Gastrocnemius medialis (tissue), 4 donors: ENCODE measurements at regions not wholly inside any gene's neighbourhood (a gene's known extent, or its start where the extent isn't known, plus 50 kb on each side); places are given as distances from the start of the nearest gene placed in this dataset.

Source experiments
- ATAC-seq, 2 donors: fragments of 150-250 bp; one replicate each; pipeline ENCODE4 v1.9.1; 2016
- DNase-seq, 2 donors: peaks; one replicate each; pipeline ENCODE4 v3.0.0-alpha.2; 2019
- H3K27ac ChIP-seq, 4 donors: fragments of 200-600 bp; sonication (generic); 1 replicate in 1 of 4; 2 replicates in 3 of 4; pipeline ENCODE4 v1.5.1; 2016 to 2018; ENCODE audit warnings: mild to moderate bottlenecking in 2 of 4, moderate library complexity in 1 of 4
- H3K27me3 ChIP-seq, 3 donors: fragments of 200-600 bp; sonication (generic) in 2 of 3; 1 replicate in 1 of 3; 2 replicates in 2 of 3; pipeline versions ENCODE4 v1.5.1 to v1.6.0; 2016 to 2019; ENCODE audit warnings: mild to moderate bottlenecking in 1 of 3, moderate library complexity in 1 of 3
- H3K36me3 ChIP-seq, 2 donors: fragments of 200-600 bp; sonication (generic) in 1 of 2; one replicate each; pipeline ENCODE4 v1.5.1; 2017 to 2018
- H3K4me1 ChIP-seq, 2 donors: fragments of 200-600 bp; sonication (generic) in 1 of 2; one replicate each; pipeline ENCODE4 v1.5.1; 2016 to 2017; ENCODE audit warnings: mild to moderate bottlenecking in 2 of 2
- H3K4me3 ChIP-seq, 4 donors: fragments of 200-600 bp; sonication (generic) in 3 of 4; 1 replicate in 1 of 4; 2 replicates in 3 of 4; pipeline ENCODE4 v1.5.1; 2016 to 2019; ENCODE audit warnings: mild to moderate bottlenecking in 2 of 4
- H3K9me3 ChIP-seq, 3 donors: fragments of 200-600 bp; sonication (generic) in 2 of 3; 1 replicate in 1 of 3; 2 replicates in 2 of 3; pipeline ENCODE4 v1.5.1; 2016 to 2019
- POLR2A ChIP-seq, 2 donors: fragments of 450-650 bp; IDR thresholded peaks; one replicate each; pipeline ENCODE4 v1.6.1; 2017; ENCODE audit warnings: antibody characterized with exemption in 2 of 2, mild to moderate bottlenecking in 2 of 2, moderate library complexity in 2 of 2
- in situ Hi-C, 4 donors: fragments of 200-750 bp; cut with MboI; loops; one replicate each; pipeline versions ENCODE4 v1.15.0 to v1.8.0; 2017; ENCODE audit warnings: low sequenced_read_pairs in 4 of 4
- intact Hi-C: fragments of 100-400 bp; cut with DNase I; formaldehyde crosslinking; loops from one replicate; pipeline ENCODE4 v1.15.1; 2023; ENCODE audit warnings: low total_unique reads
- TF ChIP-seq, protein P1 (sequence below), 5 experiments: fragments of 450-650 bp in 3 of 5; fragments of 200-600 bp in 2 of 5; sonication (generic) in 2 of 5; IDR thresholded peaks in 4 of 5; conservative IDR thresholded peaks in 1 of 5; 1 replicate in 4 of 5; 2 replicates in 1 of 5; pipeline ENCODE4 v1.5.1; 2016 to 2019; ENCODE audit warnings: antibody characterized with exemption in 5 of 5, mild to moderate bottlenecking in 3 of 5, moderate library complexity in 3 of 5

DNA sequence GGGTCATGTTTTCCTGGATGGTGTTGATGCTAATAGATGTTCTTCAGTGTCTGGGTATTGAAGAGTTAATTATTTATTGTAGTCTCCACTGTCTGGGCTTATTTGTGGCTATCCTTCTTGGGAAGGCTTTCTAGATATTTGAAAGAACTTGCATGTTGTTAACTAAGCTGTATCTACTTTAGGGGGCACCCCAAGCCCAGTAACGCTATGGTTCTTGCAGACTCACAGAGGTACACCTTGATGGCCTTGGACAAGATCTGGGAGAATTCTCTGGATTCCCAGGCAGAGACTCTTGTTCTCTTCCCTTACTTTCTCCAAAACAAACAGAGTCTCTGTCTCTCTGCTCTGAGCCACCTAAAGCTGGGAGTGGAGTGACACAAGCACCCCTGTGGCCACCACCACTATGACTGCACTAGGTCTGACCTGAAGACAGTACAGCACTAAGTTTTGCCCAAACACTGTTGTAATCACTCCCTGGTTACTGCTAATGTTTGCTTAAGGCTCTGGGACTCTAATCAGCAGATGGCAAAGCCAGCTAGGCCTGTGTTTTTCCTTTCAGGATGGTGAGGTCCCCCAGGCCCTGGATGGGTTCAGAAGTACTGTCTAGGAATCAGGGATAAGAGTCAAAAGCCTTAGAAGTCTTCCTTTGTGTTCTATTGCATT is 76.5 kb upstream of the C1orf21 start:
- H3K36me3 ChIP-seq, result no peaks in the 10 kb centered on the region
- in situ Hi-C loops (loop anchor here in 1 of 4 donors (10.0 kb wide), 1 partner anchor 355 kb away; no protein-coding TSS in a partner anchor), intact Hi-C loops (loop anchor here (5.0 kb wide), 1 partner anchor 382 kb away; no protein-coding TSS in a partner anchor)

DNA sequence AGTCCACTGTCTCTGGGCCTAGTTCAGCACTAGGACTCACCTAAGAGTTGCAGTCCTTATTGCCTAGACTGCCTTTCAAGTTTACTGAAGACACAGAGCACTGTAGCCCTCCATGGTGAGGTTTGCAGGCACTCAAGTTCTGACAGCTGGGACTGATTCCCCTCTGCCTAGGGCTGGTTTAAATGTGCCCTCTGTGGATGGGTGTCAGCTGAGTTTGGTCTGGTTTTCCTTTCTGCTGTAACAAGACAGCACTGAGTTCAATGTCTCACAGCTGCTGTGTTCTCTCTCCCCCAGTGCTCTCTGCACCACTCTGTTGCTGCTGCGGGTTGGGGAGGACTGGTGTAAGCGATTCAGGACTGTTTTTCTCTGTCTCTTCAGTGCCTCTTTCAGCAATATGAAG is 75.2 kb upstream of the C1orf21 start:
- no peak for DNase-seq
- Histone ChIP-seq H3K9me3 (no peaks in the 10 kb centered on the region), H3K4me1 (no peaks in the 10 kb centered on the region), H3K4me3 (no peak overlapping the region), H3K27ac (no peak overlapping the region), H3K27me3 (no peaks in the 10 kb centered on the region), H3K36me3 (no peaks in the 10 kb centered on the region)
- TF ChIP-seq POLR2A (IDR thresholded peaks at IDR 0.05), result no peak
- TF ChIP-seq, protein P1, sequence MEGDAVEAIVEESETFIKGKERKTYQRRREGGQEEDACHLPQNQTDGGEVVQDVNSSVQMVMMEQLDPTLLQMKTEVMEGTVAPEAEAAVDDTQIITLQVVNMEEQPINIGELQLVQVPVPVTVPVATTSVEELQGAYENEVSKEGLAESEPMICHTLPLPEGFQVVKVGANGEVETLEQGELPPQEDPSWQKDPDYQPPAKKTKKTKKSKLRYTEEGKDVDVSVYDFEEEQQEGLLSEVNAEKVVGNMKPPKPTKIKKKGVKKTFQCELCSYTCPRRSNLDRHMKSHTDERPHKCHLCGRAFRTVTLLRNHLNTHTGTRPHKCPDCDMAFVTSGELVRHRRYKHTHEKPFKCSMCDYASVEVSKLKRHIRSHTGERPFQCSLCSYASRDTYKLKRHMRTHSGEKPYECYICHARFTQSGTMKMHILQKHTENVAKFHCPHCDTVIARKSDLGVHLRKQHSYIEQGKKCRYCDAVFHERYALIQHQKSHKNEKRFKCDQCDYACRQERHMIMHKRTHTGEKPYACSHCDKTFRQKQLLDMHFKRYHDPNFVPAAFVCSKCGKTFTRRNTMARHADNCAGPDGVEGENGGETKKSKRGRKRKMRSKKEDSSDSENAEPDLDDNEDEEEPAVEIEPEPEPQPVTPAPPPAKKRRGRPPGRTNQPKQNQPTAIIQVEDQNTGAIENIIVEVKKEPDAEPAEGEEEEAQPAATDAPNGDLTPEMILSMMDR (IDR thresholded peaks at IDR 0.05 in 4 of 5, conservative IDR thresholded peaks at IDR 0.05 in 1 of 5), result no peak
- ATAC-seq, result no peak
- intact Hi-C loops, result loop anchor here (5.0 kb wide), 1 partner anchor 381 kb away; no protein-coding TSS in a partner anchor
- in situ Hi-C loops, result loop anchor here in 1 of 4 donors (10.0 kb wide), 1 partner anchor 353 kb away; no protein-coding TSS in a partner anchor

More for the DNA sequence above, 76.5 kb upstream of the C1orf21 start:
- Histone ChIP-seq H3K4me1 (no peaks in the 10 kb centered on the region), H3K27me3 (no peaks in the 10 kb centered on the region), H3K27ac (no peak overlapping the region), H3K4me3 (no peak overlapping the region), H3K9me3 (no peaks in the 10 kb centered on the region)
- no peak for TF ChIP-seq POLR2A (IDR thresholded peaks at IDR 0.05)
- TF ChIP-seq, protein P1 (IDR thresholded peaks at IDR 0.05 in 4 of 5, conservative IDR thresholded peaks at IDR 0.05 in 1 of 5), result peak in 3 of 5 experiments; percentile 15 to 40 (median 17)
- no peak for DNase-seq
- ATAC-seq, result no peak

GRCh38 chr1:184315254-184315653 is 71.6 kb upstream of the C1orf21 start:
- DNase-seq (no peak), ATAC-seq (peak in 1 of 2 donors; percentile 43)
- TF ChIP-seq, protein P1 (IDR thresholded peaks at IDR 0.05 in 4 of 5, conservative IDR thresholded peaks at IDR 0.05 in 1 of 5), result no peak
- no peak for TF ChIP-seq POLR2A (IDR thresholded peaks at IDR 0.05)
- H3K27me3 ChIP-seq, result no peaks in the 10 kb centered on the region
- no peaks in the 10 kb centered on the region for H3K4me1 ChIP-seq
- H3K27ac ChIP-seq, result no peak overlapping the region
- H3K9me3 ChIP-seq, result no peaks in the 10 kb centered on the region
- no peak overlapping the region for H3K4me3 ChIP-seq
- no peaks in the 10 kb centered on the region for H3K36me3 ChIP-seq
- intact Hi-C loops (no loop called here), in situ Hi-C loops (loop anchor here in 1 of 4 donors (10.0 kb wide), 1 partner anchor 350 kb away; no protein-coding TSS in a partner anchor)

DNA sequence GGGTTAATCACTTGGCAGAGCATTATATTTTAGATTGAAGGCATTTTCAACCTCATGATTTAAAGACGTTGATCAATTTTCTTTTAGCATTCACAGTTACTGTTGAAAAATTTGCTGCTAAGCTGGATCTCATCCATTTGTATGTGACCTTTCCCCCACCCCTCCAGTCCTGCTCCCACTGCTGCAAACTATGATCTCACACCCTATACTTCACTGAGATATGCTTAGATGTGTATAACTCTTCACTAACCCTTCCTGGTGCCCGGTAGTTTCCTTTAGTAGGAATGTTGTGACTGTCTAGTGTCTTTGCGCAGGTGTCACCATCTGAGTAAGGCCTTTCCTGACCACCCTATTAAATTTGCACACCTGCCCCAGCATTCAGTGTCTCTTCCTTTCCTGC is 67.0 kb upstream of the C1orf21 start:
- no peaks in the 10 kb centered on the region for H3K9me3 ChIP-seq
- no peaks in the 10 kb centered on the region for H3K36me3 ChIP-seq
- H3K4me3 ChIP-seq, result no peak overlapping the region
- in situ Hi-C loops, result loop anchor here in 1 of 4 donors (10.0 kb wide), 1 partner anchor 345 kb away; no protein-coding TSS in a partner anchor
- no peak for ATAC-seq
- TF ChIP-seq, protein P1 (IDR thresholded peaks at IDR 0.05 in 4 of 5, conservative IDR thresholded peaks at IDR 0.05 in 1 of 5), result no peak
- no peak for TF ChIP-seq POLR2A (IDR thresholded peaks at IDR 0.05)
- no peaks in the 10 kb centered on the region for H3K27me3 ChIP-seq
- intact Hi-C loops, result no loop called here
- no peak overlapping the region for H3K27ac ChIP-seq
- no peak for DNase-seq
- H3K4me1 ChIP-seq, result no peaks in the 10 kb centered on the region
